Adrenal gland (tissue), 5 donors: ENCODE measurements at regions not wholly inside any gene's neighbourhood (a gene's known extent, or its start where the extent isn't known, plus 50 kb on each side); places are given as distances from the start of the nearest gene placed in this dataset.

ENCODE experiments used
- CTCF ChIP-seq, 6 experiments: fragments of 450-650 bp in 4 of 6; fragments of 200-600 bp in 2 of 6; sonication (generic) in 1 of 6; IDR thresholded peaks; 1 replicate in 5 of 6; 2 replicates in 1 of 6; pipeline versions ENCODE4 v1.5.1 to v1.8.0; 2016 to 2021; ENCODE audit warnings: antibody characterized with exemption in 6 of 6, mild to moderate bottlenecking in 2 of 6, moderate library complexity in 1 of 6
- POLR2A ChIP-seq, 2 donors: fragments of 450-650 bp; IDR thresholded peaks; one replicate each; pipeline ENCODE4 v1.6.1; 2017; ENCODE audit warnings: antibody characterized with exemption in 2 of 2, mild to moderate bottlenecking in 2 of 2, moderate library complexity in 1 of 2
- donor health status: DM: no; HTN: no; CAD: no.

GRCh38 chr2:167487728-167488127 lies 599.4 kb downstream of the XIRP2 start:
- TF ChIP-seq POLR2A (IDR thresholded peaks at IDR 0.05) = no peak
- TF ChIP-seq CTCF (IDR thresholded peaks at IDR 0.05) = no peak
